Tibial artery (tissue), 4 donors: ENCODE measurements at regions not wholly inside any gene's neighbourhood (a gene's known extent, or its start where the extent isn't known, plus 50 kb on each side); places are given as distances from the start of the nearest gene placed in this dataset.

Experiments
- DNase-seq, 2 donors: peaks; one replicate each; pipeline ENCODE4 v3.0.0-alpha.2; 2019
- H3K27ac ChIP-seq, 2 donors: fragments of 200-600 bp; sonication (generic) in 1 of 2; 1 replicate in 1 of 2; 2 replicates in 1 of 2; pipeline ENCODE4 v1.5.1; 2018 to 2019; ENCODE audit warnings: mild to moderate bottlenecking in 1 of 2
- H3K27me3 ChIP-seq, 2 donors: fragments of 200-600 bp; sonication (generic) in 1 of 2; one replicate each; pipeline versions ENCODE4 v1.5.1 to v1.6.0; 2016 to 2019
- H3K36me3 ChIP-seq, 3 donors: fragments of 200-600 bp; sonication (generic) in 2 of 3; one replicate each; pipeline ENCODE4 v1.5.1; 2016 to 2019; ENCODE audit warnings: mild to moderate bottlenecking in 2 of 3
- H3K4me1 ChIP-seq, 4 donors: fragments of 200-600 bp; sonication (generic) in 2 of 4; 1 replicate in 3 of 4; 2 replicates in 1 of 4; pipeline ENCODE4 v1.5.1; 2016 to 2019
- H3K4me3 ChIP-seq, 2 donors: fragments of 200-600 bp; sonication (generic) in 1 of 2; 1 replicate in 1 of 2; 2 replicates in 1 of 2; pipeline ENCODE4 v1.5.1; 2018 to 2019; ENCODE audit warnings: mild to moderate bottlenecking in 2 of 2
- H3K9me3 ChIP-seq, 3 donors: fragments of 200-600 bp; sonication (generic) in 1 of 3; one replicate each; pipeline ENCODE4 v1.5.1; 2016 to 2019
- CTCF ChIP-seq, 2 experiments: fragments of 200-600 bp in 1 of 2; fragments of 450-650 bp in 1 of 2; IDR thresholded peaks; one replicate each; pipeline ENCODE4 v1.5.1; 2017 to 2019; ENCODE audit warnings: antibody characterized with exemption in 2 of 2, mild to moderate bottlenecking in 1 of 2, moderate library complexity in 1 of 2
- intact Hi-C: fragments of 100-400 bp; cut with DNase I; formaldehyde crosslinking; loops from one replicate; pipeline ENCODE4 v1.15.0; 2023; ENCODE audit warnings: low total_unique reads

GRCh38 chr2:216574586-216574985 lies 58.6 kb upstream of the IGFBP2 start:
- DNase-seq, result no peak
- intact Hi-C loops, result no loop called here
- no peak overlapping the region for H3K4me3 ChIP-seq

GRCh38 chr2:216575465-216575864 lies 57.8 kb upstream of the IGFBP2 start:
- DNase-seq, result no peak
- H3K4me1 ChIP-seq, result peaks cover 0 to 39% (median 27%) of the 10 kb centered on the region in 4 donors
- no peak overlapping the region for H3K27ac ChIP-seq

More at GRCh38 chr2:216574586-216574985, 58.6 kb upstream of the IGFBP2 start:
- no peaks in the 10 kb centered on the region for H3K9me3 ChIP-seq
- H3K36me3 ChIP-seq, result no peaks in the 10 kb centered on the region
- no peaks in the 10 kb centered on the region for H3K27me3 ChIP-seq
- H3K4me1 ChIP-seq, result peaks cover 0 to 39% (median 27%) of the 10 kb centered on the region in 4 donors
- peak overlapping the region; percentile 71 to 80 for H3K27ac ChIP-seq
- no peak for TF ChIP-seq CTCF (IDR thresholded peaks at IDR 0.05)

GRCh38 chr2:216576616-216577015 lies 56.6 kb upstream of the IGFBP2 start:
- Histone ChIP-seq H3K27me3 (no peaks in the 10 kb centered on the region), H3K4me1 (peaks cover 0 to 37% (median 24%) of the 10 kb centered on the region in 4 donors), H3K4me3 (no peak overlapping the region), H3K36me3 (no peaks in the 10 kb centered on the region), H3K27ac (no peak overlapping the region), H3K9me3 (no peaks in the 10 kb centered on the region)
- TF ChIP-seq CTCF (IDR thresholded peaks at IDR 0.05), result no peak
- no peak for DNase-seq
- intact Hi-C loops, result no loop called here

More at GRCh38 chr2:216575465-216575864, 57.8 kb upstream of the IGFBP2 start:
- TF ChIP-seq CTCF (IDR thresholded peaks at IDR 0.05), result no peak
- H3K27me3 ChIP-seq, result no peaks in the 10 kb centered on the region
- no peak overlapping the region for H3K4me3 ChIP-seq
- H3K36me3 ChIP-seq, result no peaks in the 10 kb centered on the region
- no peaks in the 10 kb centered on the region for H3K9me3 ChIP-seq
- intact Hi-C loops, result no loop called here

DNA sequence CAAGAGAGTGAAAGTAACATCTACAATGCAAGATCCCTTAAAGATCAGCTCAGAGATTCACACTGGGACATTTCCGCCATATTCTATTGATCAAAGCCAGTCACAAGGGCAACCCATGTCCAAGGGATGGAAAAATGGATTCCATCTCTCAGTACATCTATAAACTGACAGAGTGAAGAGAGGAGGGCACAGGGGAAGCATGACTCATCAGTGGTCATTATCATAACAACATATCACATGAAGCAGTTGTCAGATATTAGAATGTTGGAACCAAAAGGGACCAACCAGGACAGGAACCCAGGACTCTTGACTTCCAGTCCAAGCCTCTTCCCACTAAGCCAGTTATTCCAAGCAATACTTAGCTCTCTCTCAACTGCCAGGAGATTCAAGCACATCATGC lies 54.9 kb upstream of the IGFBP2 start:
- no peak for TF ChIP-seq CTCF (IDR thresholded peaks at IDR 0.05)
- Histone ChIP-seq H3K27ac (no peak overlapping the region), H3K27me3 (no peaks in the 10 kb centered on the region), H3K9me3 (no peaks in the 10 kb centered on the region), H3K4me3 (no peak overlapping the region), H3K36me3 (no peaks in the 10 kb centered on the region), H3K4me1 (peaks cover 0 to 22% (median 10%) of the 10 kb centered on the region in 4 donors)
- intact Hi-C loops, result no loop called here
- no peak for DNase-seq

- no peaks in the 10 kb centered on the region for H3K27me3 ChIP-seq
- H3K9me3 ChIP-seq, result no peaks in the 10 kb centered on the region
- H3K36me3 ChIP-seq, result no peaks in the 10 kb centered on the region
- H3K4me3 ChIP-seq, result no peak overlapping the region
- intact Hi-C loops, result loop anchor here (5.0 kb wide), 1 partner anchor 34 kb away; no protein-coding TSS in a partner anchor
- no peak for TF ChIP-seq CTCF (IDR thresholded peaks at IDR 0.05)
- no peak overlapping the region for H3K27ac ChIP-seq
- H3K4me1 ChIP-seq, result peaks cover 0 to 4% (median 0%) of the 10 kb centered on the region in 4 donors
- no peak for DNase-seq
Observed at GRCh38 chr2:216583147-216583546, 50.1 kb upstream of the IGFBP2 start.
